ENCODE measurements at regions not wholly inside any gene's neighbourhood (a gene's known extent, or its start where the extent isn't known, plus 50 kb on each side); places are given as distances from the start of the nearest gene placed in this dataset.

- Histone ChIP-seq H3K9ac (ENCODE audit: low read length in 3 of 3) (no peak overlapping the region), H3K4me1 (ENCODE audit: control insufficient read depth in 2 of 3, insufficient read depth in 2 of 3, low read depth in 1 of 3, low read length in 3 of 3) (no peaks in the 10 kb centered on the region), H3K27me3 (ENCODE audit: control insufficient read depth, insufficient read depth, low read length) (no peaks in the 10 kb centered on the region), H3K27ac (ENCODE audit: low read depth in 2 of 2, low read length in 2 of 2) (no peak overlapping the region), H3K9me3 (ENCODE audit: control insufficient read depth in 2 of 3, insufficient read depth in 1 of 3, low read length in 3 of 3) (no peaks in the 10 kb centered on the region), H3K36me3 (ENCODE audit: control insufficient read depth in 2 of 3, insufficient read depth in 3 of 3, low read length in 3 of 3) (no peaks in the 10 kb centered on the region), H3K4me3 (ENCODE audit: low read length in 3 of 3) (no peak overlapping the region)
- DNase-seq, result peak in 4 of 5 donors; percentile 57 to 77 (median 73)
- TF ChIP-seq, protein P1, sequence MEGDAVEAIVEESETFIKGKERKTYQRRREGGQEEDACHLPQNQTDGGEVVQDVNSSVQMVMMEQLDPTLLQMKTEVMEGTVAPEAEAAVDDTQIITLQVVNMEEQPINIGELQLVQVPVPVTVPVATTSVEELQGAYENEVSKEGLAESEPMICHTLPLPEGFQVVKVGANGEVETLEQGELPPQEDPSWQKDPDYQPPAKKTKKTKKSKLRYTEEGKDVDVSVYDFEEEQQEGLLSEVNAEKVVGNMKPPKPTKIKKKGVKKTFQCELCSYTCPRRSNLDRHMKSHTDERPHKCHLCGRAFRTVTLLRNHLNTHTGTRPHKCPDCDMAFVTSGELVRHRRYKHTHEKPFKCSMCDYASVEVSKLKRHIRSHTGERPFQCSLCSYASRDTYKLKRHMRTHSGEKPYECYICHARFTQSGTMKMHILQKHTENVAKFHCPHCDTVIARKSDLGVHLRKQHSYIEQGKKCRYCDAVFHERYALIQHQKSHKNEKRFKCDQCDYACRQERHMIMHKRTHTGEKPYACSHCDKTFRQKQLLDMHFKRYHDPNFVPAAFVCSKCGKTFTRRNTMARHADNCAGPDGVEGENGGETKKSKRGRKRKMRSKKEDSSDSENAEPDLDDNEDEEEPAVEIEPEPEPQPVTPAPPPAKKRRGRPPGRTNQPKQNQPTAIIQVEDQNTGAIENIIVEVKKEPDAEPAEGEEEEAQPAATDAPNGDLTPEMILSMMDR (IDR thresholded peaks at IDR 0.05; ENCODE audit: borderline replicate concordance, extremely low read depth, insufficient read depth), result no peak
- no peak for FAIRE-seq
- intact Hi-C loops (cut with DNase I), result no loop called here
These were observed 130.8 kb downstream of the PHLDA1 start for GRCh38 chr12:75900781-75901254.

DNA sequence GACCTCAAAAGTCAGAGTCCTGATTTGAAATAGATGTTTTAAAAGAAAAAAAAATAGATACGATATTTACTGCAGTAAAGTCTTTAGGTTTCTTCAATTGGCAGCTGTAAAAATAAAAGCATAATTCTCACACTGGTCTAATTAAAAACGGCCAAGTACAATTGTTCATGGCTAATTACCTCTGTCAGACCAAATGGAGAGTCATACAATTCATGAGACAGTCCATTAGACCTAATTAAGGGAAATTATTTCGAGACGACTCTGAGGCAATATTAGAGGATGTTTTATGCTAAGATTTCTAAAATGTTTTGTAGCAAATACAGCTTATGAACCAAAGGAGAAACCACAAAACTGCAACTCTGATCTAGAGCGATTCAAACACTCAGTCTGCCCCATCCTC is 131.3 kb downstream of the PHLDA1 start:
- Histone ChIP-seq H3K4me1 (ENCODE audit: control insufficient read depth in 2 of 3, insufficient read depth in 2 of 3, low read depth in 1 of 3, low read length in 3 of 3) (no peaks in the 10 kb centered on the region), H3K9me3 (ENCODE audit: control insufficient read depth in 2 of 3, insufficient read depth in 1 of 3, low read length in 3 of 3) (no peaks in the 10 kb centered on the region), H3K9ac (ENCODE audit: low read length in 3 of 3) (no peak overlapping the region), H3K27me3 (ENCODE audit: control insufficient read depth, insufficient read depth, low read length) (no peaks in the 10 kb centered on the region), H3K4me3 (ENCODE audit: low read length in 3 of 3) (no peak overlapping the region), H3K27ac (ENCODE audit: low read depth in 2 of 2, low read length in 2 of 2) (no peak overlapping the region), H3K36me3 (ENCODE audit: control insufficient read depth in 2 of 3, insufficient read depth in 3 of 3, low read length in 3 of 3) (no peaks in the 10 kb centered on the region)
- FAIRE-seq, result no peak
- TF ChIP-seq, protein P1 (IDR thresholded peaks at IDR 0.05; ENCODE audit: borderline replicate concordance, extremely low read depth, insufficient read depth), result no peak
- intact Hi-C loops (cut with DNase I), result no loop called here
- no peak for DNase-seq

DNA sequence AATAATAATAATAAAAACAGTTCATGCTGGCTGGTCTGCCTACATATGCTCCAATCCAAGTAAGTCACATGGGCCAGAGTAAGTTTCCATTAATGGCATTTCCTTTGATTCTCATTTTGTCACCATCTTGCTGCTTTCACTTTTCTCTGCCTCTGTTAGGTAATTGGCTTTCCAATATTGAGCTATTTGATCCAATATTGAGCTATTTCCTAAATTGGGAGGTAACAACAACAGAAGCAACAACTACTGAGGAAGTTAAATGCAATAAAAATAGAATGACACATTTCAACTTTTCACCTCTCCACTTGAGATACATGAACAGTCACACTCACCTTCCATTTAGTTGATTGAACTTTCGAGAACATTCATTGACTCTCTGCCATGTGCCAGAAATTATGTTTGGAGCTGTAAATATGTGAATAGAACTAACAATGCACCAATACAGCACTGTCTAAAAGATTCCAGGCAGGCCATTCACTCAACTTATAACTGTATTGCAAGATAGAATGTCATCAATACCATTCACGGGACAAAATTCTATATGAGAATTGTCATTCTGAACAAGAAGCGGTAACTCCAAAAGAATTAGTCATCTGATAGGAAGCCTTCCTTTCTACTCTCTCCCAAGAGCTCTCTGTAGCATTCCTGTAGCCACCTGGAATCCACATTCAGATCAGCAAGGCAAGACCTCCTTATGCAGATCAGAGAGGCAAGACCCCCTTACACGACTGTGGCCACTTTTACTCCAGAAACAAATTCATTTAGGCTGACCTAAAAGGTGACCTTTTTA is 136.4 kb downstream of the PHLDA1 start:
- Histone ChIP-seq H3K9me3 (ENCODE audit: control insufficient read depth in 2 of 3, insufficient read depth in 1 of 3, low read length in 3 of 3) (no peaks in the 10 kb centered on the region), H3K36me3 (ENCODE audit: control insufficient read depth in 2 of 3, insufficient read depth in 3 of 3, low read length in 3 of 3) (no peaks in the 10 kb centered on the region), H3K27me3 (ENCODE audit: control insufficient read depth, insufficient read depth, low read length) (no peaks in the 10 kb centered on the region), H3K4me1 (ENCODE audit: control insufficient read depth in 2 of 3, insufficient read depth in 2 of 3, low read depth in 1 of 3, low read length in 3 of 3) (no peaks in the 10 kb centered on the region), H3K4me3 (ENCODE audit: low read length in 3 of 3) (no peak overlapping the region), H3K9ac (ENCODE audit: low read length in 3 of 3) (no peak overlapping the region), H3K27ac (ENCODE audit: low read depth in 2 of 2, low read length in 2 of 2) (no peak overlapping the region)
- TF ChIP-seq, protein P1 (IDR thresholded peaks at IDR 0.05; ENCODE audit: borderline replicate concordance, extremely low read depth, insufficient read depth), result no peak
- FAIRE-seq (no peak), DNase-seq (no peak)
- intact Hi-C loops (cut with DNase I), result no loop called here

Measured in kidney (tissue), 13 donors.